Stimulated activated CD4-positive, alpha-beta T cell treated with anti-CD3 and anti-CD28 coated beads, Interleukin-2, amount 100 ng/mL, for 4 hours (primary cell): ENCODE measurements at regions not wholly inside any gene's neighbourhood (a gene's known extent, or its start where the extent isn't known, plus 50 kb on each side); places are given as distances from the start of the nearest gene placed in this dataset.

Experiments
- DNase-seq: peaks from one replicate; pipeline ENCODE4 v3.0.0-alpha.2; 2020; ENCODE audit warnings: low read depth

DNA sequence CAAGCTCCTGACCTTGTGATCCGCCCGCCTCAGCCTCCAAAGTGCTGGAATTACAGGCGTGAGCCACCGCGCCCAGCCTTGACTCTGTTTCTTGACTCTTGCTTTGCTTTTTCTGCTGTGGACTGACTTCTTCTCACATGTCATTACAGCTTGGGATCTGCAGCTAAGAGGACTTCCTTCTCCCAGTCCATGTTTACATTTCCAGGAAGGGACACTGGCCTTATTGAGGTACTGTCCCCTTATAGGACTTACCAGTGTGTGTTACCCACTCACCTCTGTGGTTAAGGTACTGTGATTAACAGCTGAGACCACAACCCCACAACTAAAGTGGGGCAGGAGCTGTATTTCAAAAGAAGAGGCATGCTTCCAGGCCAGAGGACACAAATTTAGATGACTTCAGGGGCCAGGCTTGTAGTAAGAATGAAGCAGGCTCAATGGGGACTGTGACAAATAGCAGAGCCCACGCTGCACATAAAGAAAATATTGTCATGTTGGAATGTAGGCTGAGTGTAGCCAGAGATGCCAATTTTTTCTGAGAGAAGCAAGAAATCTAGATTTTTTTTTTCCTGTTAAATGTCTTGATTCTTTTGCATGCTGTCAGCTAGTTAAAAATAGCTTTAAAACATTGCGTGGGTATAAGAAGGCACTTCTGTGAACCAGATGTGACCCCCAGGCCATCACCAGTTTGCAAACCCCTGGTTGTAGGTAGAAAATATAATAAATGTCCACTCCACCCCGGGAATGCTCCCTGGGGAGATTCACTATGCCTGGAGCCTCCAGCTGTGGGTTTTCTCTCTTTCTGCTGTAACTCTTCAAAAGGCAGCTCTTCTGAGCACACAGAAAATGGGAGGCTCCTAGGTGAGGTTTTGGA lies 75.0 kb downstream of the PTPDC1 start:
- no peak for DNase-seq

DNA sequence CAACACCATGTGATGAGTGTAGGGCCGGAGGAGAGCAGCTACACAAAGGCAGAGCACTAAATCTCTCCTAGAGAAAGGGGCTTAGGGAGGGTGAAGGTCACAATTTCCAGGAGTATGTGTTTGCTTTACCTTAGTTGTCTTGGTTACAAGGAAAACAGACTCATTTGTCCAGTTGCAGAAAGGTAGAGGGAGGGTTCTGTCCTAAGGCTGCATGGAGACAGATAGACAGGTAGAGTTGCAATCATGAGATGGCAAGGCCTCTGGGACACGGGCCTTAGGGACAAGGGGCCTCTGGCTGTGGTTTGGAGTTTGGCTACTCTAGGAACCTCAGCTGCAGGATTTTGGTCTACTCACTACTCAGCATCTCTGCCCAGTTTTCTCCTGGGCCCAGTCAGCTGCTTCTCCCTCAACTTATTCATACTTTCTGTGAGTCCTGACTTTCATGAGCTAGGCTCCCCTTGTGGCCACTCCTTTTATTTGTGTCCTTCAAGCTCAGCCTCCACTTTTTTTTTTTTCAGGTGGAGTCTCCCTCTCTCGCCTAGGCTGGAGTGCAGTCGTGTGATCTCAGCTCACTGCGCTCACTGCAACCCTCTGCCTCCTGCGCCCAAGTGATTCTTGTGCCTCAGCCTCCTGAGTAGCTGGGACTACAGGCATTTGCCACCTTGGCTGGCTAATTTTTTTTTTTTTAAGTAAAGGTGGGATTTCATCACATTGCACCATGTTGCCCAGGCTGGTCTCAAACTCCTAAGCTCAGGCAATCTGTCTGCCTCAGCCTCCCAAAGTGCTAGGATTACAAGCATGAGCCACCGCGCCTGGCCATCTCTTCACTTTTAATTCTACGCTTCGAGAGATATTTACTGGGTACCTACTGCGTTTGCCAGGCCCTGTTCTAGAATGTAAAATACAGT lies 76.6 kb downstream of the PTPDC1 start:
- no peak for DNase-seq

DNA sequence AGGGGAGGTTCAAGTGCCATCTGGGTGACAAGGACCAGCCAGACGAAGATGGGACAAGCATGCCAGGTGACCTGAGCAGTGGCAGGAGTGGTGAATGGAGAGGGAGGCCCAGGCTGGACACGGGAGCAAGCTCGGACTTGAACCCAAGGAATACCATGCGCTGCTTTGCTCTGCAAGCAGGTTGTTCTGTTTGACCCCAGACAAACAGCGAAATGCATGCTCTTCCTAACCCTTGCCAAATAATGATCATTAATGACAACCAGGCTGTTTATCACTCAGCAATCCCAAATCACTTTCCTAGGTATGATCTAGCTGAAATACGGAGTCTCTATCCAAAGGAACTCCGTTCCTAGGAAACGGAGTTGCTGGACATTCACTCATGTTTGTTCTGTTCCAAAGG lies 77.4 kb downstream of the PTPDC1 start:
- no peak for DNase-seq

DNA sequence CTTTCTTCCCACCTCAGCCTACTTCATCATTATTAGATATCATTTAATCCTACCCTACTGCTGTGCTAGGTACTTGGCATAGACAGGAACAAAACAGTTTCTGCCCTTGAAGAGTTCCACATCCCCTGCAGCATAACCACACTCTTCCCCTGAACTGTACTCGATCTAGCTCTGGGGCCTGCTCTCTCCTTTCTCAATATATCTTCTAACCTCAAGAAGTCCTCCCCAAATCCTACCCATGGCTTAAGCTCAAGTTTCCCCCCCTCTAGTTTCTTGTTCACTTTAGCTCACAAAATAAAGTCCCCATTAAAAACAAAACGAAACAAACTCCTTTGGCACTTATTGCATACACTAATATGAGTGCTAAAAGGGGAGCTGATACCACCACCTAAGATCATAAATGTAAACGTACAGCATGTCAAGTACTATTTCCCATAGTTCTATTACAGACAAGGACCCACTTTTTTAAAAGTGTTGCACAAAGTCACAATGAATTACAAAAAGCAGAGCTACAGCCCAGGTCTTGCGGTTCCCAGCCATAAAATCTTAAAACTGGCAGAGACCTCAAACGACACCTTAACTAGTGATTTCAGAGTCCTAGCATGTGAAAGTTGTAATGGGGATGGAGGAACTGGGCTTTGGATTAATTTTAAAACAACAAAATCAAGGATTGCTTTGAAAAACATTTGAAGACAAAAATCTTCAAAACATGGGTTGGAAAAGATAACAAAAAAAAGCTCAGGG lies 80.7 kb downstream of the PTPDC1 start:
- no peak for DNase-seq

DNA sequence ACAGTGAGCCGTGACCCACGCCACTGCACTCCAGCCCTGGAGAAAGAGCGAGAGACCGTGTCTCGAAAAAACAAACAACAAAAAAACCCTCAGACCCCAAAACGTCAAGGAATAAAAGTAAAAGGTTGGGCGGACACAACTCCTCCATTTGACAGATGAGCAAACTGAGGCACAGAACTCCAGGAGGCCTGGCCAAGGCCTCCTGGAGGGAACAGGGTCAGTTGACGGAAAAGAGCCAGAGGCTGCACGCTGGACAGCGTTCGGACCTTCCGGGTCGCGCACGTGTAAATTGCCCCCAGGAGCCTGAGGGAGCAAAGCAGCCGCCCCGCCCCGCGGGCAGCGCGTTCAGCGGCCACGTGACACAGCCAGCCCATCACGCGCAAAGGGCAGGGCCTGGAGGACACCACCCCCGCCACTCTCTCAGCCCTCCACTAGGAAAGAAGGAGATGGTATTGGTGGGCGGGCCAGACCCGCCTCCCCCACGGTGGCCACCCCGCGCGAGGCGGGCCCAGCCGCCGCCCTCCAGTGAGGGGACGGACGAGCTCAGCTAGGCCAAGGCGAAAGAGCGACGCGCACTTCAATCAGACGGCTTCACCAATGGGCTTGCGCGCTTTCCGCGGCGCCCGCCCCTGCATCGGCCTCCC lies 81.5 kb downstream of the PTPDC1 start:
- peak; percentile 97 for DNase-seq

DNA sequence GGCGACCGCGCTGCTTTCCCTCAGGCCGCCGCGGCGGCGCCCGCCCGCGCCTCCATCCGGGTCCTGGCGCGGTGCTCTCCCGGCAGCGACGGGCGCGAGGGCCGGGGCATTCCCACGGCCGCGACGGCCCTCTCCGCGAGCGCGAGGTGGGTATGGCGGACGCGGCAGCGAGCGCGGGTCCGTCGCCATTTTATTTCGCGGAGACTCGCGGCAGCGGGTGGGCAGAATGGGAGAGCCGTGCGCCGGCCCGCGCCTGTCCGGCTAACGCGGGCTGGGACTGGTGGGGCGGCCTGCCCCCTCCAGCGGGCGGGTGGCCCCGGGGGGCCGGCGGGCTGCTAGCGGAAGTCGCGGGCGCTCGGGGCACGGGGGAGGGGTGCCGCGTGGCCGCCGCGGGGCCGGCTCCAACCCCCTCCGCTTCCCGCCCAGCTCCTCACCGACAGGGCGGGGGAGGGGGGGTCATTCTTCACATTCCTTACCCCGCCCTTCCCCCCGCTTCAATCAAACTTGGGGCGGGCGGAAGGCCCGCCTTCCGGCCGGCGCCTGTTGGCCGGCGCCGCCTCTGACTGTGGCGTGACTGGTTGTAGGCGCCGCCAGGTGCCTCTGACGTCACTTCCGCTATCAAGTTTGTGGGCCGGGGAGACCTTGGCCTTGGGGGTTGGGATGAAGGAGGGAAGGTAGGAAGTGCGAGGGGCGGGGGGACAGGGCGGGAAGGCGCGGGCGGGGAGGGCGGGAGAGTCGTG lies 82.1 kb downstream of the PTPDC1 start:
- DNase-seq, result peak; percentile 95

DNA sequence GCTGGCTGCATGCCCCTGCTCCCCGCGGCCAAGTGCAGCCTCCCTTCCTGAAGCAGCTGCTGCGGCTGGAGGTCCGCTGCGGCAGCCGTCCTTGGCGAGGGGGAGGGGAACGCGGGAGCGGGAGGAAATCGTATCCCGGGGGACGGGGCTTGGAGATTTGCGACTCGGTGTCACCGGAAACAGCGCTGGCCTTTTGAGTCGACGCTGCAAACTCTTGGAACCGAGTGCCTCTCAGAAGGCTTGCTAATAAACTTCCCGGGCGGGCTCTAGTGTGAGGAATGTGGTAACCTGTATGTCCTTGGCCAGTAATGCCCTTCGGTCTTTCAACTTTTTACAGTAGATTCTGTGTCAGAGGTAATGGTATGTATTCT lies 82.7 kb downstream of the PTPDC1 start:
- DNase-seq, result no peak

DNA sequence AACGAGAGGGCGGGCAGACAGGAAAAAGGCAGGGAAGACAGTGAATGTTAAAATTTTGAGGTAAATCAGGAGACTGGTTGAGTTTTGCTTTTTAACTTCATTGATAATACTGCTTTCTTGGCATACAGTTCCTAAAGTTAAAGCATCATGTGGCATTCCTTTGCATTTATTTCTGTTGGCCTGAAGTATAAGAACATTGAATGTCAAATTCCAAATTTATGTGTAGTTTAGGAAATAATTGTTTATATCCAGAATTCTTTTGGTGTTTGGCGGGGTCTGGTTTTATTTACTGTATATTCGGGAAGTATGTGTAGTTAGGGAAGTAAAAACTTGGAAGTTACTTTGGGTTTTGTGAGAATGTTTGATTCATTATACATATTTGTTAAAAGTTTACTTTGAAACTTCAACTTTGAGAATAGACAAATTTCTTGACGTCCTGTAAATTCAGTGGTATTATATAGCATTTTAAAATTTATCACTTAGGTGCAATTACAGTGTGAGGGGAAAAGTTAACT lies 83.2 kb downstream of the PTPDC1 start:
- no peak for DNase-seq

DNA sequence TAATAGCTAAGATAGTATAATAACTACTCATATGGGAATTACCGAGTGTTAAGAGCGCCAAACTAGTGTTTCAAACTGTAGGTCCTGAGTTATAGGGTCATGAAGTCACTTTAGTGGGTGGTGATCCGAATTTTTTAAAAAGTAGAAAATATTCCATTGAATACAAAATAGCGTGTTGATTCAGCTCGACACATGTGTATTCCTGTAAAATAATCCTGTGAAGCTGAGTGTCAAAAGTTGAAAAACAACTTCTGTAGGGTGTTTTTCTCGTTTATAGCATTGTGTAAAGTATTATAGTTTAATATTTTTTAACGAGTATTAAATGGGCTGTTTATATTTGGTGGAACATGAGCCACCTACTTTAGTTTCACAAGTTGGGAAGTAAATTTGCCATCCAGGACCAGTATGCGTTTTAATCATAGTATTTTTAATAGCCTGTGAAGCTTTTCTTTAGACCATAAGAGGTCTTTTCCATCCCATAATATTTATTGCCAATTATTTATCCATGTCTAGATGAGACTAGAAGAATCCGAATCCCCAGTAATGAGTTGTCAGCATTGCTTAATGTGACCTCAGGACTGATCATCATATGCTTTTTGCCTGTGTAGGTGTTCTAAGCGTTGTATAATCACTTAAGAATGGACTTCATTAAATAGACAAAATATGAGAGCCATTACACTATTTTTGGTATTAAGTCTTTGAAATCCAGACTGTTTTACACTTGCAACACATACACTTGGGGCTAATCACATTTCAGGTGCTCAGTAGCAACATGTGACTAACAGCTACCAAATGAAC lies 84.1 kb downstream of the PTPDC1 start:
- no peak for DNase-seq

DNA sequence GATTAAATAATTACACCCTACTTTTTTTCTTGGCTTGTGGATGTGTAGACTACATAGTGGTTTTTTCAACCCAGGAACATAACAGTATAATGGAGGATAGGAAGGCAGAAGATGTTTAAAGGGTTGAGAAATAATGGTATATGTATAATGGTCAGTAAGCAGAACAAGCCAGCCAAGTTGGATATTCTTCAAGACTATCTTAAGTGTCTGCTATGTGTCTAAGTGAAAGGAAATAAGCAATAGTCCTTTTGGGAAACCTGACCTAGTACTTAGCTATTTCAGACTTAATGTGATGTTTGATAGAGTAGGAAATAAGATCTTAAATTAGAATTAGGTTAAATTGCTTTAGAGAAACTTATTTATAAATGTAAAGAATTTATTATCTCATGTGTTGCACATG lies 85.7 kb downstream of the PTPDC1 start:
- DNase-seq, result no peak

DNA sequence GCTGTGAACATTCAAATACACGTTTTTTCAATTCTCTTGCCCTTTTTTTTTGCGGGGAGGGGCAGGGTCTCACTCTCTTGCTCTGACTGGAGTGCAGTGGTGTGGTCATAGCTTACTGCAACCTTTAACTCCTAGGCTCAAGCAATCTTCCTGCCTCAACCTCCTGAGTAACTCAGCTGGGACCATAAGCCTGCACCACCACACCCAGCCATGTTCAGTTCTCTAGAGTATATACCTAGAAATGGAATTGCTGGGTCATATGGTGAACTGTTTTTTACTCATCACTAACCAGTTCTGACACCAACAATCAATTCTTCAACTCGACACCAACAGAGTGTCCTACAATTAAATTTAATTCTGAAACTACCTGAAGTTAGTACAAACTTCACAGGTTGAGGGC lies 85.5 kb upstream of the ZNF169 start:
- no peak for DNase-seq

DNA sequence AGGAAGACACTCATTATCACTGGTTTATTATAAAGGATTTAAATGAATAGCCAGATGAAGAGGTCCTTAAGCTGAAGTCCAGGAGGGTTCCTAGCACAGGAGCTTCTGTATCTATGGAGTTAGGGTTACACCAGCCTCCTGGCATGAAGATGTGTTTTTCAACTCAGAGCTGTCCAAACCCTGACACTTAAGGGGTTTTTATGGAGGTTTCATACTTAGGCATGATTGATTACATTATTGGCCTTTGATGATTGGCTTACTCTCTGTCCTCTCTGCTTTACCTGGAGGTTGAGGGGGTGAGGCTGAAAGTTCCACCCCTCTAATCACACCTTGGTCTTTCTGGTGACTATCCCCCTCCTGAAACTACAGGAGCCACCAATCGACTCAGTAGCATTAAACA lies 84.9 kb upstream of the ZNF169 start:
- DNase-seq, result no peak

DNA sequence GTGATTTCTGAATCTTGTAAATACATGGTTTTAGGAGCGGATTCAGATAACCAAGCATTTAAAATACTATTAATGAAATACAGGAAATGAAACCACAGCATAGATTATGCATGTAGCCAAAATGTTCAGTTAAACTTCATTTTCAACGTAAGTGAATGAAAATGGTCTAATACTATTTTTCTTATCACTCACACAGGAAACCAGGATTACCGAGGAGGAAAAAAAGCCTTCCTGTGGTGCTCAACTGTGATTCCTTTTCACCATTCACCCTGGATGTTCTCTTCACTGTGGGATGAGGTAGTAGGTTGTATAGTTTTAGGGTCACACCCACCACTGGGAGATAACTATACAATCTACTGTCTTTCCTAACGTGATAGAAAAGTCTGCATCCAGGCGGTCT lies 83.4 kb upstream of the ZNF169 start:
- DNase-seq, result no peak

DNA sequence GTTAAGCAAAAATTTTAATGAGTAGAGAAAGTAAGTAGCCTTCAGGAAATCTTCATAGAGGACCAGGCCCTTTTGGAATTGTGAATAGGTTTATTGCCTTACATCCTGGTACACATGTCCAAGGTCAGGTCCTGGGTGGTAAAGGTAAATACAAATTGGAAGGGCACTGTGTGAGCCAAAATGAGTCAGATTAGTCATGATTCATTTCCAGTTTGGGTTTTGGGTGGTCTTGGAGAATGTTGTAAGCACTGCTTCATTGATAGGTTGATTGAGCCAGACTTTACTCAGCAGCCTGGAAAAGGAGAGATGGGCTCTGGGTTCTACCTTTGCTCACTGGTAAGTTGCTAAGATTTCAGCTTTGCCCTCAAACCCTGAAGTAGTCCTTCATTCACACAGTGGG lies 82.5 kb upstream of the ZNF169 start:
- DNase-seq, result no peak

DNA sequence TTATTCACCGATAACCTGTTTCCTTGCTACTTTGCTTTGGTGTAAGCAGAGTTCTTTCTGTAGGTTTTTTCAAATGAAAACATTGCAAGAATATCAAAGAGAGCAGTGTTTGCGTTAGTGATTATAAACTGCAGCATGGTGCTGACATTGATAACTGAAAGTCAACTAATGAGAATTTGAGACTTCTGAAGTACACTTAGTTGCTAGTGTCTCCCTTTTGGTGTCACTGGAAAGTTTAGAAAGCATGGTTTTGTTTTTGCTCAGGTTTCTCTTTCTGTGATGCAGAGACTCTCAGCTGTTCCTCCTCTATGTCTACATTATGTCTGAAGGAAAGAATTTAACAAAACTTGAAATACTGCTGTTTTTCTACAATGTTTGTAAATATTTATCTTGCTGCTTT lies 80.2 kb upstream of the ZNF169 start:
- DNase-seq, result no peak

DNA sequence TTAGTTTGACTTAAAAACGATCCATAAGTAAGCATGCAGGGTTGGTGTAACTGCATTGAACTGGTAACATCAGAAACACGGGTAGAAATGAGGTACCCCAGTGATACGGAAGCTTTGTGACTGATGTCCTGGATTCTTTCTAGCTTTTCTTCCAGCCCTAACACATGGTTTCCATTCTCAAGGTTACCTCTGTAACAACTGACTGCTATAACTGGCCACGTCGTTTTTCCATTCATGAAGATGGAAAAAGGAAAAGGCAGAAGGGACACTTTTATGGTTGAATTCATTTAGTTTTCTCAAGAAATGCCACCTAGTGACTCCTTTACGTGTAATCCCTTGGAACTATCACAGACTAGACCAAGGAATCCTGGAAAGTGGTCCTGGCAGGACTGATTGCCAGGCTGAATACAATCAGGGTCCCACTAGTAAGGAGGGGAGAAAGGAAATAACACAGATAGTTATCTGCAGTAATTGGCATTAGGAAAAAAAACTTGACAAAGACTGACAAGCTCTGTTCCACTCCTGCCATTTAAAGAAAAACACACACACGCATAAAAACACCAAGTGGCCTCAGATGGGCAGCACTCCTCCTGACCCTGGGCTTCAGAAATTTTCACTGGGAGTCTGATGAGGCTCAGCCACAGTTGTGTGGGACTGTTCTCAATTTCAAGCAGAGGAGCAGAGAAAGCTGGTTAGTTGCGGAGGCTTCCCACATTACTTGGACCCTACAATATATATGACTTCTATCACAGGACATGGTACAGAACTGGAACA lies 77.5 kb upstream of the ZNF169 start:
- no peak for DNase-seq

DNA sequence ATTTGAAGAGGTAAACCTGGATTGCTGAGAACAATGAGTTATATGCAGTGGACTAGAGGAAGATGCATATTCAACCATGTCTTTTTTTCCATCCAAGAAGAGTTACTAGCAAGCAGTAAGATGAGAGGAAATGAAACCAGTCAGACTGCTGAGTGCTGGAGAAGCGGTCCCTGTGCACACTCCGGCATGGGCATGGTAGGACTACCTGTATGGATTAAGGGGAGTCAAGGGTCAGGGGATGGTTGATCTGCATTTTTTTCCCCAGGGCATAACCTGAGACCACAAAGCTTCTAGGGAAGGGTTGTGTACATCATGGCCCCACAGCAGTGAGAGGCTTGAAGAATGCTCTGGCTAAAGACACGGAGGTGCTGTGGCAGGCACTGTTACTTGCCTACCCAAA lies 76.6 kb upstream of the ZNF169 start:
- DNase-seq, result no peak

DNA sequence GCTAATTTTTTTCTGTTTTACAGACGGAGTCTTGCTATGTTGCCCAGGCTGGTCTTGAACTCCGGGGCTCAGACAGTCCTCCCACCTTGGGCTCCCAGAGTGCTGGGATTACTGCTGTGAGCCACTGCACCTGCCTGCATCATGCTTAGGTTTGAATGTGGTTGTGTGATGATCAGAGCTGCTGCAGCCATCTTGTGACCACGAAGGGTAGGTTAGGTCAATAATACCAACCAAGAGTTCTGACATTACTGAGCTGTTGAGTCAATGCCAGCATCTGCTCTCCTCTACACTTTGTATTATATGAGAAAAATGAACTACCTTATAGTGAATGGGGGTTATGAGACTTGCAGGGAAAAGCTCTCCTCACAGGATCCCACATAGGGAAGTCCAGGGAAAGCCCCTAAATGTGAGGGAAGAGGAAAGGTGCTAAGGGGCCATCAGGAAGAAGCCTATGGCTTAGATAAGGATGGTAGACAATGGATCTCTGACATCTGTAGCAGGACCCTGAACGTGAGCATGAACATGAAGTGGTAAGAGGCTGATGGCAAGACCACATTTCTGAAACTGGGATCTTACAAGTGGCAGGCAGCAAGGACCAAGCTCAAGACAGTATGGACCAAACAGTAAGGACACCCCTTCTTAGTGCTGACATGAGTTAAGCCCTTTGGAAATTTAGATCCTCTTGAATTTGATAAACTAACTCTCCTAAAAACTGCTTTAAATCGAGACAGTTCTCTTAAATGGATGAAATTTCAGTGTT lies 75.7 kb upstream of the ZNF169 start:
- no peak for DNase-seq

DNA sequence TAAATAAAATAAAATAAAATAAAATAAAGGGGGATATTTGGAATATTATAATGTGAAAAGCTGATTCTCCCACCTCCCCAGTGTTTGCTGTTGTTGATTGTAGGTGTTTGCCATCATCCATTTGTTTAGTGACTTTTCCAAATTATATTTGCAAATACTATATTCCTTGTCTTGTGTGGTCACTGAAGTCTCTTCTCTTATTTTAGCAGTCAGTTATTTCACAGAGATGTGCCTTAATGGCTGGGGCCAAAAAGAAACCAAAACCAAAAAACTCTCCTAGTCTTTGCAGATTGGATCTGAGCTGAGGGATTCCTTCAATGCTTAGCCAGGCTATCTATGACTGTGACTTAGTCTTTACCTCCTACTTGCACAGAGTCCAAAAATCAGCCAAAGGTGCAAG lies 70.9 kb upstream of the ZNF169 start:
- DNase-seq, result no peak
